ENCODE measurements at regions not wholly inside any gene's neighbourhood (a gene's known extent, or its start where the extent isn't known, plus 50 kb on each side); places are given as distances from the start of the nearest gene placed in this dataset.

- TF ChIP-seq POLR2A (IDR thresholded peaks at IDR 0.05; ENCODE audit: low read length), result no peak
- no peak for TF ChIP-seq HMGXB4 (CRISPR knock-in tag; IDR thresholded peaks at IDR 0.05; ENCODE audit: borderline replicate concordance)
- no peak for TF ChIP-seq RNF2 (IDR thresholded peaks at IDR 0.05; ENCODE audit: borderline replicate concordance, low read depth)
- TF ChIP-seq BCL3 (IDR thresholded peaks at IDR 0.05), result no peak
- TF ChIP-seq CBX2 (IDR thresholded peaks at IDR 0.05; ENCODE audit: borderline replicate concordance, low read depth), result no peak
- no peak for TF ChIP-seq ZSCAN20 (CRISPR knock-in tag; IDR thresholded peaks at IDR 0.05)
- no peak for TF ChIP-seq CBX8 (IDR thresholded peaks at IDR 0.05)
- TF ChIP-seq SREBF2 (IDR thresholded peaks at IDR 0.05), result no peak
- no peak for TF ChIP-seq EHF (CRISPR knock-in tag; IDR thresholded peaks at IDR 0.05)
- TF ChIP-seq FOXS1 (CRISPR knock-in tag; IDR thresholded peaks at IDR 0.05), result no peak
- no peak for TF ChIP-seq MAZ (IDR thresholded peaks at IDR 0.05; ENCODE audit: borderline replicate concordance, low read depth, low read length)
- TF ChIP-seq MAX (IDR thresholded peaks at IDR 0.05), result no peak
- TF ChIP-seq FOSL2 (IDR thresholded peaks at IDR 0.05), result no peak
- TF ChIP-seq FOSL2 (CRISPR knock-in tag; IDR thresholded peaks at IDR 0.05), result no peak
- no peak for TF ChIP-seq RAD21 (conservative IDR thresholded peaks at IDR 0.05 in 1 of 2, IDR thresholded peaks at IDR 0.05 in 1 of 2)
- no peak for TF ChIP-seq JUNB (IDR thresholded peaks at IDR 0.05)
- TF ChIP-seq NFE2L2 (conservative IDR thresholded peaks at IDR 0.05; ENCODE audit: low read length), result no peak
- TF ChIP-seq PBX3 (IDR thresholded peaks at IDR 0.05), result no peak
- TF ChIP-seq HDAC2 (IDR thresholded peaks at IDR 0.05), result no peak
- TF ChIP-seq ESRRA (IDR thresholded peaks at IDR 0.05; ENCODE audit: borderline replicate concordance, low read length), result no peak
- no peak overlapping the region for H3K4me3 ChIP-seq
- no peaks in the 10 kb centered on the region for H3K9me3 ChIP-seq
- DNase-seq (ENCODE audit: low read depth in 1 of 2, low spot score in 1 of 2) (no peak), ATAC-seq (no peak), FAIRE-seq (no peak)
- 90% methylated on average over 1 of the region's 1 CpG for WGBS (ENCODE audit: missing lambda C conversion rate)
- no peak overlapping the region for H3K4me2 ChIP-seq
- ChIA-PET CTCF (interaction anchor here (0.7 kb wide), 1 partner anchor 190 kb away, joined by 4 read pairs; no protein-coding TSS in a partner anchor), POLR2A (no interaction called here)
- H3K27ac ChIP-seq, result no peak overlapping the region
- no peaks in the 10 kb centered on the region for H3K4me1 ChIP-seq
Measured at GRCh38 chr7:18208921-18209320, 181.3 kb upstream of the PRPS1L1 start.

GRCh38 chr7:18210377-18210776, 182.7 kb upstream of the PRPS1L1 start:
- POLR2A ChIA-PET, result no interaction called here
- ATAC-seq (no peak), DNase-seq (ENCODE audit: low read depth in 1 of 2, low spot score in 1 of 2) (no peak), FAIRE-seq (no peak)
- H3K27ac ChIP-seq, result no peak overlapping the region
- TF ChIP-seq MAFK (IDR thresholded peaks at IDR 0.05; ENCODE audit: partially characterized antibody) (no peak), RCOR1 (IDR thresholded peaks at IDR 0.05; ENCODE audit: low read depth, low read length) (no peak), HOXB5 (CRISPR knock-in tag; IDR thresholded peaks at IDR 0.05) (no peak), FOSL2 (IDR thresholded peaks at IDR 0.05) (no peak), FOSL2 (CRISPR knock-in tag; IDR thresholded peaks at IDR 0.05) (no peak), NR3C1 (IDR thresholded peaks at IDR 0.05) (no peak), REST (IDR thresholded peaks at IDR 0.05) (no peak), ZSCAN20 (CRISPR knock-in tag; IDR thresholded peaks at IDR 0.05) (no peak), EHMT2 (IDR thresholded peaks at IDR 0.05; ENCODE audit: low read depth) (no peak)
- H3K4me2 ChIP-seq, result no peak overlapping the region
- no peak overlapping the region for H3K4me3 ChIP-seq
- CTCF ChIA-PET, result no interaction called here
- no peaks in the 10 kb centered on the region for H3K9me3 ChIP-seq
- 65% methylated on average over 2 of the region's 2 CpGs for WGBS (ENCODE audit: missing lambda C conversion rate)
- no peaks in the 10 kb centered on the region for H3K4me1 ChIP-seq
